ENCODE measurements at regions not wholly inside any gene's neighbourhood (a gene's known extent, or its start where the extent isn't known, plus 50 kb on each side); places are given as distances from the start of the nearest gene placed in this dataset.

- no peak for TF ChIP-seq CTCF (IDR thresholded peaks at IDR 0.05; ENCODE audit: insufficient read depth, low read length)
- TF ChIP-seq POLR2AphosphoS5 (IDR thresholded peaks at IDR 0.05; ENCODE audit: low read depth) = no peak
- TF ChIP-seq REST (IDR thresholded peaks at IDR 0.05; ENCODE audit: insufficient replicate concordance, low read depth) = no peak
- no peak for TF ChIP-seq GABPA (IDR thresholded peaks at IDR 0.05; ENCODE audit: low read depth)
- TF ChIP-seq SPI1 (IDR thresholded peaks at IDR 0.05; ENCODE audit: borderline replicate concordance, low read depth) = no peak
These were observed 319.4 kb downstream of the VRK1 start for GRCh38 chr14:97116546-97116945.
